GM12874 (cell line): ENCODE measurements at regions not wholly inside any gene's neighbourhood (a gene's known extent, or its start where the extent isn't known, plus 50 kb on each side); places are given as distances from the start of the nearest gene placed in this dataset.

Source experiments
- CTCF ChIP-seq: IDR thresholded peaks from 2 replicates; pipeline ENCODE4 v1.5.1; 2011; ENCODE audit warnings: low read depth, mild to moderate bottlenecking, control low read depth, low read length, moderate library complexity; ENCODE audit not compliant: insufficient read depth

GRCh38 chrY:7725791-7726460 lies 814.4 kb upstream of the AMELY start:
- TF ChIP-seq CTCF = no peak

GRCh38 chrY:7723991-7724632 lies 812.6 kb upstream of the AMELY start:
- TF ChIP-seq CTCF = no peak

GRCh38 chrY:7723127-7723526 lies 811.6 kb upstream of the AMELY start:
- no peak for TF ChIP-seq CTCF

- TF ChIP-seq CTCF = no peak
These were observed 811.0 kb upstream of the AMELY start for GRCh38 chrY:7722566-7722965.

GRCh38 chrY:7720974-7721373 lies 809.4 kb upstream of the AMELY start:
- TF ChIP-seq CTCF = no peak

- TF ChIP-seq CTCF = no peak
These were observed 807.7 kb upstream of the AMELY start for GRCh38 chrY:7719271-7719670.

- TF ChIP-seq CTCF = no peak
These were observed 807.1 kb upstream of the AMELY start for GRCh38 chrY:7718626-7719025.
